ENCODE measurements at regions not wholly inside any gene's neighbourhood (a gene's known extent, or its start where the extent isn't known, plus 50 kb on each side); places are given as distances from the start of the nearest gene placed in this dataset.

DNA sequence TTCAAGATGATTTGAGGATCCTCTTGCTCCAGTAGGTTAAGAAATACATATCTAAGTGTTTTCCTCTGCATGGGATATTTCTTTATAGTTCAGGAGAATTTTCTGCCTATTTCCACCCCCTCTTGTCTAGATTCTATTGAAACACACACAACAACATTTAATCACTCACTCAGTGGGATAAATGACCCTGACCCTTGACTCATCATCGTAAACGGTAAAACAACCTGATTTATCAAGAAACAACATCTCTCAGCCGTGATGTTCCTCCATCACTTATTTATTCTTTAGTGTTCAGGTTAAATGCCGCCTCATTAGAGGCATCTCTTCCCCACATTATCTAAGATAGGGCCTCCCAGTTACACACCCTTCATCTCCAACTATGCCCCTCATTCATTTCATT lies 208.7 kb upstream of the FMN2 start:
- DNase-seq (ENCODE audit: extremely low read depth, low read depth), result no peak
- H3K4me3 ChIP-seq (replicated peaks; ENCODE audit: low read depth, low read length), result no peak overlapping the region
- TF ChIP-seq, protein P1, sequence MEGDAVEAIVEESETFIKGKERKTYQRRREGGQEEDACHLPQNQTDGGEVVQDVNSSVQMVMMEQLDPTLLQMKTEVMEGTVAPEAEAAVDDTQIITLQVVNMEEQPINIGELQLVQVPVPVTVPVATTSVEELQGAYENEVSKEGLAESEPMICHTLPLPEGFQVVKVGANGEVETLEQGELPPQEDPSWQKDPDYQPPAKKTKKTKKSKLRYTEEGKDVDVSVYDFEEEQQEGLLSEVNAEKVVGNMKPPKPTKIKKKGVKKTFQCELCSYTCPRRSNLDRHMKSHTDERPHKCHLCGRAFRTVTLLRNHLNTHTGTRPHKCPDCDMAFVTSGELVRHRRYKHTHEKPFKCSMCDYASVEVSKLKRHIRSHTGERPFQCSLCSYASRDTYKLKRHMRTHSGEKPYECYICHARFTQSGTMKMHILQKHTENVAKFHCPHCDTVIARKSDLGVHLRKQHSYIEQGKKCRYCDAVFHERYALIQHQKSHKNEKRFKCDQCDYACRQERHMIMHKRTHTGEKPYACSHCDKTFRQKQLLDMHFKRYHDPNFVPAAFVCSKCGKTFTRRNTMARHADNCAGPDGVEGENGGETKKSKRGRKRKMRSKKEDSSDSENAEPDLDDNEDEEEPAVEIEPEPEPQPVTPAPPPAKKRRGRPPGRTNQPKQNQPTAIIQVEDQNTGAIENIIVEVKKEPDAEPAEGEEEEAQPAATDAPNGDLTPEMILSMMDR (IDR thresholded peaks at IDR 0.05; ENCODE audit: low read depth, low read length, missing control alignments), result no peak

DNA sequence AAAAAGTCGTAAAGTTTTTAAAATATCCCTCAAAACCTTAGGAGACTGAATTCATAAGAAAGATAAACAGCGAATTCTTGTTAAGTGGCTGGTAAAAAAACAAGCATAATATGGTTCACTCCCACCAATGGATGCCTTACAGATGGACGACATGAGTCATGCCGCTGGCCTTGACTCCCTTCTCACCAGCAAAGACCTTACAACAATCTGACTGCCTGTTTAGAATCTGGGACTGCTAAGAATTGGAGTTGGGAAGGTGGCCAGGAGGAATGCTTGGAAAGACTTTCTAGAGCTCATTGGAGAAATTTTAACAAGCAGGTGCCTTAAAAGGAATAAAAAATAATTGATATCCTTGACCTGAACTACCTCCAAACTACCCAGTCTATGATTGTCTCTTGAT lies 206.9 kb upstream of the FMN2 start:
- no peak for DNase-seq (ENCODE audit: extremely low read depth, low read depth)
- H3K4me3 ChIP-seq (replicated peaks; ENCODE audit: low read depth, low read length), result no peak overlapping the region
- TF ChIP-seq, protein P1 (IDR thresholded peaks at IDR 0.05; ENCODE audit: low read depth, low read length, missing control alignments), result no peak

DNA sequence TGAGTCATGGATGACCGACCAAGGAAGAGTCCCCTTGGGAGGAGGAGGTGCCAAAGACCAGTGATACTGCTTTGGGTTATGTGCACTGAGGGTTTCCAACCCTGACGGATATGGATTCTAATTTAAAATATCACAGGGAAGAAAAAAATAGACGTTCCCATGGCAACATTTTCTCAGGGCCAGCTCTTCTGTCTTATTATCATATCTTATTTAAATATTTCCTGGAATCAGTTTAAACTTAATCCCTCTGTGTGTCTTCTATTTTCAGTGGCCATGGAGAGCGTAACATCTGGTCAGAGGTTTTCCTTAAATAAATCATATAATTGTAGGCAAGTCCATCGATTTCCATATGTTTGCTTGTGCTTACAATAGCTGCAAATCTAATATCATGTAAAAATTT lies 205.4 kb upstream of the FMN2 start:
- no peak for DNase-seq (ENCODE audit: extremely low read depth, low read depth)
- no peak overlapping the region for H3K4me3 ChIP-seq (replicated peaks; ENCODE audit: low read depth, low read length)
- TF ChIP-seq, protein P1 (IDR thresholded peaks at IDR 0.05; ENCODE audit: low read depth, low read length, missing control alignments), result no peak

DNA sequence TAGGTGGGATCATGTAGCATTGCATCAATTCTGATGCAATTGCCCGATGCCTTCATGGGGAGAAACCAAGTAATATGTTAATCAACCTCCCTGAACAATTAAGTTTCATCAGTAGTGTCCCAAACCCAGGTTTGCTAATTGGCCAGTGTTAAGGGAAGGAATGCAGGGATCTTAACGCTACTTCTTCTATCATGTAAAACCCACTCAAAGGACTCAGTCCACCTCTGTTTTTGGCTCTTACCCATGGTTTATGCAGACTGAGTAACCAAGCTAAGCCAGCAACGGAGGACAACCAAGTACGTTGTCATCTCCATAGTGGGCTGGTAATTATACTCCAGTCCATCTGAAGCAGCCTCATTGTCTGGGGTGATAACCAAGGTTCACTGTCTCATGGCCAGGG lies 203.0 kb upstream of the FMN2 start:
- DNase-seq (ENCODE audit: extremely low read depth, low read depth), result no peak
- no peak overlapping the region for H3K4me3 ChIP-seq (replicated peaks; ENCODE audit: low read depth, low read length)
- TF ChIP-seq, protein P1 (IDR thresholded peaks at IDR 0.05; ENCODE audit: low read depth, low read length, missing control alignments), result no peak

DNA sequence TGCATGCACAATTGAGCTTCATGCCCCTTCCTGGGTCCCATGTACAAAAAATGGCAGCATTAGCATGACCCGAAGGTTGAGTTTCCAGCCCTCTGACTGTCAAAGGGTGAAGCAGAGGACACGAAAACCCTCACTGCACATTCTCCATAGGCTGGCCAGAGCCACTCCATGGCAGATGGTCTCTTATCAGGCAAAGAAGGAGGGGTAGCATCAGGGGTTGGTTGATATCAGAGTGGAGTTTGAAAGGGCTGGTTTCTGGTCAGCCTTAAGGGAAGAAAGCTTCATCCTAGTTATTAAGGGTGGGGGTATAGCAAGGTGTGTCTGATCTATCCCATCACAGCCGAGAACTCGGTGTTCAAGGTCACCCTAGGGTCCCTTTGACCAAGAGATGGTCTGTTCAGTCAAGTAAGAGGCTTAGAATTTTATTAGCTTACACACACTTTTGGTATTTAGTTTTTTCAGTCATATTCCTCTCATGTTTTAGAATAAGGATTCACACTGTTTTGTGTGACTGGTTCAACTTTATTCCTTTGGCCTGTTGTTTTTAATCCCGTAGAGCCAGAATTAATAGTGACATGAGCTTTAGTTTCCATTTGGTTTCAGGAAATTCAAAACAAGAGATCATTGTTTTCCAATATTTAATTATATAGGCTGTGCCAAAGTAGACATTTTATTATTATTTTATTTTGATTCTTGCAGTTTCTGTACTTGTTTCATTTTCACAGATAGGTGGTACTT lies 199.9 kb upstream of the FMN2 start:
- DNase-seq (ENCODE audit: extremely low read depth, low read depth), result no peak
- no peak overlapping the region for H3K4me3 ChIP-seq (replicated peaks; ENCODE audit: low read depth, low read length)
- TF ChIP-seq, protein P1 (IDR thresholded peaks at IDR 0.05; ENCODE audit: low read depth, low read length, missing control alignments), result no peak

DNA sequence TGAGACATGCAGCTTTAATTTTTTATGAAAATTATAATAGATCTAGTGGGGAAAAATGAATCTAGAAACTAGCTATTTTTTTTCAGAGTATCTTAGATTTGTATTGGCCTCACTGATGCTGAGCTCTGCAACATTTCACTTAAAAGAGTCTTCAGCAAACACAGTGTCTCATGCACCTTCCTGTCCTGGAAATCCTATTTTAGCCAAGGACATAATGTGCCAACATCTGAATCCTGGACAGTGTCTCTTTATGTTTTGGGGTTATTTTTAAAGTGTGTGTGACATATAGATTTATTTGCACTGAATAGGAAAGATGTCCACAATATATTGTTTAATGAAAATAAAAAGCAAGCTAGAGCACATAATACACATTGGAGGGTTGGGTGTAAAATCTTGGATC lies 199.1 kb upstream of the FMN2 start:
- TF ChIP-seq, protein P1 (IDR thresholded peaks at IDR 0.05; ENCODE audit: low read depth, low read length, missing control alignments), result no peak
- no peak overlapping the region for H3K4me3 ChIP-seq (replicated peaks; ENCODE audit: low read depth, low read length)
- DNase-seq (ENCODE audit: extremely low read depth, low read depth), result no peak

Measured in HFF-Myc (cell line).